AG10803 (cell line): ENCODE measurements at regions not wholly inside any gene's neighbourhood (a gene's known extent, or its start where the extent isn't known, plus 50 kb on each side); places are given as distances from the start of the nearest gene placed in this dataset.

Source experiments
- DNase-seq: peaks from one replicate; pipeline ENCODE4 v3.0.0; 2010; ENCODE audit warnings: low read depth
- H3K4me3 ChIP-seq: 2 replicates; pipeline ENCODE4 v1.5.1; 2011; ENCODE audit warnings: mild to moderate bottlenecking, low read length, control low read depth
- CTCF ChIP-seq: conservative IDR thresholded peaks from 2 replicates; pipeline ENCODE4 v1.5.1; 2011; ENCODE audit warnings: mild to moderate bottlenecking, low read length, control low read depth, inconsistent platforms

- no peak for DNase-seq
- TF ChIP-seq CTCF: no peak
- no peak overlapping the region for H3K4me3 ChIP-seq
Observed at GRCh38 chr1:218502383-218502782, 157.2 kb downstream of the TGFB2 start.

- H3K4me3 ChIP-seq: no peak overlapping the region
- no peak for TF ChIP-seq CTCF
- DNase-seq: no peak
Observed at GRCh38 chr1:218503102-218503501, 158.0 kb downstream of the TGFB2 start.

GRCh38 chr1:218507355-218508002 is 162.3 kb downstream of the TGFB2 start:
- TF ChIP-seq CTCF: no peak
- no peak for DNase-seq
- no peak overlapping the region for H3K4me3 ChIP-seq

GRCh38 chr1:218510153-218510772 is 165.1 kb downstream of the TGFB2 start:
- no peak for DNase-seq
- H3K4me3 ChIP-seq: no peak overlapping the region
- no peak for TF ChIP-seq CTCF

GRCh38 chr1:218513328-218513727 is 168.2 kb downstream of the TGFB2 start:
- no peak for DNase-seq
- no peak for TF ChIP-seq CTCF

GRCh38 chr1:218514689-218515088 is 169.6 kb downstream of the TGFB2 start:
- H3K4me3 ChIP-seq: no peak overlapping the region
- no peak for DNase-seq
- TF ChIP-seq CTCF: no peak

More at GRCh38 chr1:218513328-218513727, 168.2 kb downstream of the TGFB2 start:
- no peak overlapping the region for H3K4me3 ChIP-seq

GRCh38 chr1:218516526-218516925 is 171.4 kb downstream of the TGFB2 start:
- no peak for DNase-seq
- no peak for TF ChIP-seq CTCF
- H3K4me3 ChIP-seq: no peak overlapping the region
